ENCODE measurements at regions not wholly inside any gene's neighbourhood (a gene's known extent, or its start where the extent isn't known, plus 50 kb on each side); places are given as distances from the start of the nearest gene placed in this dataset.

DNA sequence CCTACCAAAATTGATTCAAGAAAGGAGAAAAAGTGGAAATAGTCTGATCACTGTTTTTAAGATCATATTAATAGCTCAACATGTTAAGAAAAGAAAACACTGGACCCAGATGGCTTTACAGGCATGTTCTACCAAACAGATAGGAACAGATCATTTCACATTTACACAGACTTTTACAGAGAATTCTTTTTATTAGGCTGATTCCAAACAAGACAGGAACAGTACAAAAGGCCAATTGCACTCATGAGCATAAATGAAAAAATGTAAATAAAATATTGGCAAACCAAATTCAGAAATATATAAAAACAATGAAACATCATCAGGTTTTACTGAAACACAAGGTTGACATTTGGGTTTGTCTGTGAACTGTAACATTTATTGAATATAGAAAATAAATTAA is 106.5 kb downstream of the WNT5A start (continued):
- TF ChIP-seq IRF1 (CRISPR knock-in tag; IDR thresholded peaks at IDR 0.05) (no peak), E2F1 (CRISPR knock-in tag; IDR thresholded peaks at IDR 0.05) (no peak)

- ChIA-PET POLR2A (no interaction called here), CTCF (no interaction called here)
- H3K9me3 Mint-ChIP-seq: no peaks in the 10 kb centered on the region
- no peak overlapping the region for H3K27ac Mint-ChIP-seq
- ATAC-seq (no peak), DNase-seq (ENCODE audit: low spot score) (no peak)
- H3K36me3 Mint-ChIP-seq: no peaks in the 10 kb centered on the region
- no peak overlapping the region for H3K4me3 Mint-ChIP-seq
- TF ChIP-seq, protein P1, sequence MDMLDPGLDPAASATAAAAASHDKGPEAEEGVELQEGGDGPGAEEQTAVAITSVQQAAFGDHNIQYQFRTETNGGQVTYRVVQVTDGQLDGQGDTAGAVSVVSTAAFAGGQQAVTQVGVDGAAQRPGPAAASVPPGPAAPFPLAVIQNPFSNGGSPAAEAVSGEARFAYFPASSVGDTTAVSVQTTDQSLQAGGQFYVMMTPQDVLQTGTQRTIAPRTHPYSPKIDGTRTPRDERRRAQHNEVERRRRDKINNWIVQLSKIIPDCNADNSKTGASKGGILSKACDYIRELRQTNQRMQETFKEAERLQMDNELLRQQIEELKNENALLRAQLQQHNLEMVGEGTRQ (CRISPR knock-in tag; IDR thresholded peaks at IDR 0.05): no peak
- H3K27me3 Mint-ChIP-seq (ENCODE audit: low read depth): no peaks in the 10 kb centered on the region; the same call in 1 of the 2 replicates
- H3K4me1 Mint-ChIP-seq: peaks cover 4% of the 10 kb centered on the region; the same call in 1 of the 2 replicates
Measured at GRCh38 chr3:55376753-55377347, 110.3 kb downstream of the WNT5A start.

GRCh38 chr3:55373423-55373822 is 113.7 kb downstream of the WNT5A start:
- no peaks in the 10 kb centered on the region for H3K4me1 Mint-ChIP-seq
- DNase-seq (ENCODE audit: low spot score): no peak
- POLR2A ChIA-PET: no interaction called here
- H3K27me3 Mint-ChIP-seq (ENCODE audit: low read depth): no peaks in the 10 kb centered on the region; the same call in 1 of the 2 replicates
- H3K4me3 Mint-ChIP-seq: no peak overlapping the region
- no peaks in the 10 kb centered on the region for H3K9me3 Mint-ChIP-seq
- CTCF ChIA-PET: no interaction called here
- no peaks in the 10 kb centered on the region for H3K36me3 Mint-ChIP-seq
- no peak for ATAC-seq
- TF ChIP-seq NR3C1 (CRISPR knock-in tag; conservative IDR thresholded peaks at IDR 0.05; ENCODE audit: low read depth): no peak
- TF ChIP-seq, protein P2, sequence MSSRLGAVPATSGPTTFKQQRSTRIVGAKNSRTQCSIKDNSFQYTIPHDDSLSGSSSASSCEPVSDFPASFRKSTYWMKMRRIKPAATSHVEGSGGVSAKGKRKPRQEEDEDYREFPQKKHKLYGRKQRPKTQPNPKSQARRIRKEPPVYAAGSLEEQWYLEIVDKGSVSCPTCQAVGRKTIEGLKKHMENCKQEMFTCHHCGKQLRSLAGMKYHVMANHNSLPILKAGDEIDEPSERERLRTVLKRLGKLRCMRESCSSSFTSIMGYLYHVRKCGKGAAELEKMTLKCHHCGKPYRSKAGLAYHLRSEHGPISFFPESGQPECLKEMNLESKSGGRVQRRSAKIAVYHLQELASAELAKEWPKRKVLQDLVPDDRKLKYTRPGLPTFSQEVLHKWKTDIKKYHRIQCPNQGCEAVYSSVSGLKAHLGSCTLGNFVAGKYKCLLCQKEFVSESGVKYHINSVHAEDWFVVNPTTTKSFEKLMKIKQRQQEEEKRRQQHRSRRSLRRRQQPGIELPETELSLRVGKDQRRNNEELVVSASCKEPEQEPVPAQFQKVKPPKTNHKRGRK (CRISPR knock-in tag; IDR thresholded peaks at IDR 0.05; ENCODE audit: borderline replicate concordance): no peak
- TF ChIP-seq, protein P1 (CRISPR knock-in tag; IDR thresholded peaks at IDR 0.05): no peak
- TF ChIP-seq ATF6 (CRISPR knock-in tag; IDR thresholded peaks at IDR 0.05): no peak
- TF ChIP-seq, protein P3, sequence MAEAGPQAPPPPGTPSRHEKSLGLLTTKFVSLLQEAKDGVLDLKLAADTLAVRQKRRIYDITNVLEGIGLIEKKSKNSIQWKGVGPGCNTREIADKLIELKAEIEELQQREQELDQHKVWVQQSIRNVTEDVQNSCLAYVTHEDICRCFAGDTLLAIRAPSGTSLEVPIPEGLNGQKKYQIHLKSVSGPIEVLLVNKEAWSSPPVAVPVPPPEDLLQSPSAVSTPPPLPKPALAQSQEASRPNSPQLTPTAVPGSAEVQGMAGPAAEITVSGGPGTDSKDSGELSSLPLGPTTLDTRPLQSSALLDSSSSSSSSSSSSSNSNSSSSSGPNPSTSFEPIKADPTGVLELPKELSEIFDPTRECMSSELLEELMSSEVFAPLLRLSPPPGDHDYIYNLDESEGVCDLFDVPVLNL (CRISPR knock-in tag; IDR thresholded peaks at IDR 0.05; ENCODE audit: borderline replicate concordance, low read depth): no peak
- TF ChIP-seq, protein P4, sequence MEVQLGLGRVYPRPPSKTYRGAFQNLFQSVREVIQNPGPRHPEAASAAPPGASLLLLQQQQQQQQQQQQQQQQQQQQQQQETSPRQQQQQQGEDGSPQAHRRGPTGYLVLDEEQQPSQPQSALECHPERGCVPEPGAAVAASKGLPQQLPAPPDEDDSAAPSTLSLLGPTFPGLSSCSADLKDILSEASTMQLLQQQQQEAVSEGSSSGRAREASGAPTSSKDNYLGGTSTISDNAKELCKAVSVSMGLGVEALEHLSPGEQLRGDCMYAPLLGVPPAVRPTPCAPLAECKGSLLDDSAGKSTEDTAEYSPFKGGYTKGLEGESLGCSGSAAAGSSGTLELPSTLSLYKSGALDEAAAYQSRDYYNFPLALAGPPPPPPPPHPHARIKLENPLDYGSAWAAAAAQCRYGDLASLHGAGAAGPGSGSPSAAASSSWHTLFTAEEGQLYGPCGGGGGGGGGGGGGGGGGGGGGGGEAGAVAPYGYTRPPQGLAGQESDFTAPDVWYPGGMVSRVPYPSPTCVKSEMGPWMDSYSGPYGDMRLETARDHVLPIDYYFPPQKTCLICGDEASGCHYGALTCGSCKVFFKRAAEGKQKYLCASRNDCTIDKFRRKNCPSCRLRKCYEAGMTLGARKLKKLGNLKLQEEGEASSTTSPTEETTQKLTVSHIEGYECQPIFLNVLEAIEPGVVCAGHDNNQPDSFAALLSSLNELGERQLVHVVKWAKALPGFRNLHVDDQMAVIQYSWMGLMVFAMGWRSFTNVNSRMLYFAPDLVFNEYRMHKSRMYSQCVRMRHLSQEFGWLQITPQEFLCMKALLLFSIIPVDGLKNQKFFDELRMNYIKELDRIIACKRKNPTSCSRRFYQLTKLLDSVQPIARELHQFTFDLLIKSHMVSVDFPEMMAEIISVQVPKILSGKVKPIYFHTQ (CRISPR knock-in tag; IDR thresholded peaks at IDR 0.05): no peak
- TF ChIP-seq, protein P5, sequence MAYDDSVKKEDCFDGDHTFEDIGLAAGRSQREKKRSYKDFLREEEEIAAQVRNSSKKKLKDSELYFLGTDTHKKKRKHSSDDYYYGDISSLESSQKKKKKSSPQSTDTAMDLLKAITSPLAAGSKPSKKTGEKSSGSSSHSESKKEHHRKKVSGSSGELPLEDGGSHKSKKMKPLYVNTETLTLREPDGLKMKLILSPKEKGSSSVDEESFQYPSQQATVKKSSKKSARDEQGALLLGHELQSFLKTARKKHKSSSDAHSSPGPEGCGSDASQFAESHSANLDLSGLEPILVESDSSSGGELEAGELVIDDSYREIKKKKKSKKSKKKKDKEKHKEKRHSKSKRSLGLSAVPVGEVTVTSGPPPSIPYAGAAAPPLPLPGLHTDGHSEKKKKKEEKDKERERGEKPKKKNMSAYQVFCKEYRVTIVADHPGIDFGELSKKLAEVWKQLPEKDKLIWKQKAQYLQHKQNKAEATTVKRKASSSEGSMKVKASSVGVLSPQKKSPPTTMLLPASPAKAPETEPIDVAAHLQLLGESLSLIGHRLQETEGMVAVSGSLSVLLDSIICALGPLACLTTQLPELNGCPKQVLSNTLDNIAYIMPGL (CRISPR knock-in tag; IDR thresholded peaks at IDR 0.05): no peak
- TF ChIP-seq, protein P6, sequence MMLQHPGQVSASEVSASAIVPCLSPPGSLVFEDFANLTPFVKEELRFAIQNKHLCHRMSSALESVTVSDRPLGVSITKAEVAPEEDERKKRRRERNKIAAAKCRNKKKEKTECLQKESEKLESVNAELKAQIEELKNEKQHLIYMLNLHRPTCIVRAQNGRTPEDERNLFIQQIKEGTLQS (CRISPR knock-in tag; conservative IDR thresholded peaks at IDR 0.05): no peak
- H3K27ac Mint-ChIP-seq: no peak overlapping the region
